HepG2 (cell line): ENCODE measurements at regions not wholly inside any gene's neighbourhood (a gene's known extent, or its start where the extent isn't known, plus 50 kb on each side); places are given as distances from the start of the nearest gene placed in this dataset.

ENCODE experiments used
- ATAC-seq: fragments of 200-7000 bp; cut with Tn5 transposase; 3 replicates; pipeline ENCODE4 v1.9.1; 2020; ENCODE audit warnings: mild to moderate bottlenecking, moderate library complexity
- BruUV-seq: library from RNA; stranded (reverse); fragments of 400-500 nt; replicated peaks from 2 replicates; lab custom pipeline; 2021; lab: Mats Ljungman, UMichigan
- CTCF ChIA-PET: fragments of 300-600 bp; formaldehyde crosslinking; extraction: SDS; loops from one replicate; lab custom pipeline; 2021; ENCODE audit warnings: low total read pairs, inconsistent platforms, low intra/inter-chr PET ratio; lab: Yijun Ruan, JAX
- POLR2A ChIA-PET: fragments of 350-600 bp; sonication (Branson Sonifier 250); formaldehyde crosslinking; loops from one replicate; lab custom pipeline; 2020; ENCODE audit warnings: antibody characterized with exemption, inconsistent platforms; lab: Yijun Ruan, JAX
- DNase-seq: peaks from one replicate; pipeline ENCODE4 v3.0.0-alpha.2; 2015; ENCODE audit warnings: low spot score
- FAIRE-seq: peaks from 3 replicates; lab custom pipeline; 2011; peaks lifted over from hg19 to GRCh38; lab: Jason Lieb, UNC
- H2AFZ ChIP-seq: one replicate; pipeline ENCODE4 v1.6.1; 2011; ENCODE audit warnings: low read length, inconsistent platforms
- H3K27ac ChIP-seq: fragments of 300-600 bp; 3 replicates; pipeline ENCODE4 v1.8.0; 2011; ENCODE audit warnings: mixed run types, mild to moderate bottlenecking, mixed read lengths, low read length, inconsistent platforms; ENCODE audit not compliant: insufficient read depth; ENCODE audit errors: extremely low read length
- H3K27me3 ChIP-seq, 2 experiments: fragments of 200-600 bp in 1 of 2; 2 replicates in 1 of 2; 3 replicates in 1 of 2; pipeline versions ENCODE4 v1.6.0 to v1.8.0; 2011; ENCODE audit warnings: low read length in 2 of 2, mild to moderate bottlenecking in 2 of 2, moderate library complexity in 2 of 2, inconsistent platforms in 1 of 2; ENCODE audit not compliant: insufficient read depth in 2 of 2, control insufficient read depth in 1 of 2
- H3K36me3 ChIP-seq, 2 experiments: fragments of 200-600 bp in 1 of 2; replicated peaks in 1 of 2; 2 replicates in 1 of 2; 3 replicates in 1 of 2; pipeline versions ENCODE4 v1.5.1 to v1.8.0; 2011; ENCODE audit warnings: low read length in 2 of 2, inconsistent platforms in 1 of 2; ENCODE audit not compliant: insufficient read depth in 2 of 2, control insufficient read depth in 1 of 2
- H3K4me1 ChIP-seq: 2 replicates; pipeline ENCODE4 v1.5.1; 2012; ENCODE audit warnings: low read length, inconsistent platforms; ENCODE audit not compliant: insufficient read depth
- H3K4me2 ChIP-seq: 2 replicates; pipeline ENCODE4 v1.6.0; 2011; ENCODE audit warnings: low read depth, low read length, inconsistent platforms
- H3K4me3 ChIP-seq, 3 experiments: fragments of 200-600 bp in 1 of 3; sonication (generic), shearing (Covaris generic) in 1 of 3; replicated peaks in 1 of 3; 2 replicates each; pipeline ENCODE4 v1.5.1; 2011 to 2016; ENCODE audit warnings: low read length in 3 of 3, inconsistent platforms in 2 of 3, low read depth in 2 of 3, mild to moderate bottlenecking in 2 of 3, control low read depth in 1 of 3, mixed read lengths in 1 of 3; ENCODE audit not compliant: insufficient read depth in 1 of 3
- H3K79me2 ChIP-seq: one replicate; pipeline ENCODE4 v1.6.1; 2011; ENCODE audit warnings: low read length, inconsistent platforms; ENCODE audit not compliant: insufficient read depth
- H3K9ac ChIP-seq: 2 replicates; pipeline ENCODE4 v1.6.0; 2011; ENCODE audit warnings: mild to moderate bottlenecking, low read depth, low read length, inconsistent platforms; ENCODE audit not compliant: insufficient read depth
- H3K9me3 ChIP-seq: 2 replicates; pipeline ENCODE4 v1.5.1; 2012; ENCODE audit warnings: mild to moderate bottlenecking, low read length
- H4K20me1 ChIP-seq: 2 replicates; pipeline ENCODE4 v1.6.0; 2011; ENCODE audit warnings: inconsistent platforms, mild to moderate bottlenecking, low read length, moderate library complexity; ENCODE audit not compliant: insufficient read depth
- CEBPB ChIP-seq: IDR thresholded peaks from 2 replicates; pipeline ENCODE4 v1.6.1; 2011; ENCODE audit warnings: low read depth, low read length, improper control_type of control experiment, borderline replicate concordance
- ERF ChIP-seq: IDR thresholded peaks from 2 replicates; pipeline ENCODE4 v1.6.1; 2018; ENCODE audit warnings: missing biosample characterization, missing genetic modification reagents
- HCFC1 ChIP-seq: fragments of 150-350 bp; IDR thresholded peaks from 2 replicates; pipeline ENCODE4 v1.6.1; 2014; ENCODE audit warnings: low read depth, low read length
- NFKB2 ChIP-seq: sonication (generic); formaldehyde crosslinking; IDR thresholded peaks from 2 replicates; pipeline ENCODE4 v1.4.0; 2020; ENCODE audit warnings: missing genetic modification reagents, borderline replicate concordance
- ONECUT2 ChIP-seq: sonication (generic); formaldehyde crosslinking; IDR thresholded peaks from 2 replicates; pipeline ENCODE4 v1.4.0; 2020; ENCODE audit warnings: missing genetic modification reagents
- ZNF629 ChIP-seq: sonication (generic); formaldehyde crosslinking; conservative IDR thresholded peaks from 2 replicates; pipeline ENCODE4 v1.5.0; 2020; ENCODE audit warnings: missing genetic modification reagents
- ZNF747 ChIP-seq: sonication (generic); formaldehyde crosslinking; IDR thresholded peaks from 2 replicates; pipeline ENCODE4 v1.8.1; 2023; ENCODE audit warnings: missing genetic modification reagents, mild to moderate bottlenecking, borderline replicate concordance
- WGBS: methylation state at CpG from one replicate; pipeline ENCODE4 v1.1.6; 2017; ENCODE audit warnings: low lambda C conversion rate; 5-methylcytosine and 5-hydroxymethylcytosine counted together
- in situ Hi-C: cut with HindIII; loops from 2 replicates; pipeline ENCODE4 v1.10.0; 2017; ENCODE audit warnings: low pct_unique_long_range_greater_than_20kb; ENCODE audit not compliant: extremely low pct_ligation_motif_present
- intact Hi-C: fragments of 100-400 bp; cut with micrococcal nuclease; formaldehyde crosslinking; loops from one replicate; pipeline ENCODE4 v1.10.0; 2022; ENCODE audit not compliant: unreplicated experiment
- TF ChIP-seq, protein P1 (sequence below): sonication (generic); formaldehyde crosslinking; IDR thresholded peaks from 2 replicates; pipeline ENCODE4 v1.8.0; 2022; ENCODE audit warnings: mild to moderate bottlenecking, missing genetic modification reagents, borderline replicate concordance

DNA sequence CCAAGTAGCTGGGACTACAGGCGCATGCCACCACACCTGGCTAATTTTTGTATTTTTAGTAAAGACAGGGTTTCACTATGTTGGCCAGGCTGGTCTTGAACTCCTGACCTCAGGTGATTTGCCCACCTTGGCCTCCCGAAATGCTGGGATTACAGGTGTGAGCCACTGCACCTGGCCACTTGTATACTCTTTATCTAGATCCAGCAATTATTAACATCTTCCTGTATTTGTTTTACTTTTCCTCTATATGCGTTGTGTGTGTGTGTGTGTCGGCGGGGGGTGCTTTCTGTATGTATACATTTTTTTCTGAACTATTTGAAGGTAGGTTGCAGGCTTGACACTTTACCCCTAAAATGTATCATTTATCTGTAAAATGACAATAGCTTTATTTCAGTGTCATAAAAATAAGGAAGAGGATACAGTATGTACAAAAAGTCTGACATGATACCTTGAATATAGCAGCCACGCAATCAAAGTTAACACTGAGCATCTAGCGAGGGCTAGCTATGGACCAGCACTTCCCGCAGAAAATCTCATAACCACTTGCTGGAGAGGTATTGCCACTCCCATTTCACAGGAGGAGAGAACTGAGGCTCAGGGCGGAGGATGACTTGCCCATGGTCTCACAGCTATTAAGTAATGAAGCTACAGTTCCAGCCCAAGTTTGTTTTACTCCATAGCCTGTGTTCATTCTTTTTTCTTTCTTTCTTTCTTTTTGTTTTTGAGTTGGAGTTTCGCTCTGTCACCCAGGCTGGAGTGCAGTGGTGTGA is 251.3 kb downstream of the MYCN start:
- Histone ChIP-seq H3K27me3 (no peaks in the 10 kb centered on the region; a peak in 1 of 5 replicates), H3K9me3 (no peaks in the 10 kb centered on the region), H3K9ac (no peak overlapping the region), H3K36me3 (no peaks in the 10 kb centered on the region), H3K4me3 (no peak overlapping the region), H3K79me2 (no peaks in the 10 kb centered on the region), H3K27ac (no peak overlapping the region), H4K20me1 (no peaks in the 10 kb centered on the region), H3K4me1 (peaks cover 21% of the 10 kb centered on the region), H3K4me2 (no peak overlapping the region), H2AFZ (no peak overlapping the region)
- no peak for DNase-seq
- TF ChIP-seq HCFC1 = no peak
- TF ChIP-seq CEBPB = no peak
- TF ChIP-seq ZNF747 = no peak
- TF ChIP-seq, protein P1, sequence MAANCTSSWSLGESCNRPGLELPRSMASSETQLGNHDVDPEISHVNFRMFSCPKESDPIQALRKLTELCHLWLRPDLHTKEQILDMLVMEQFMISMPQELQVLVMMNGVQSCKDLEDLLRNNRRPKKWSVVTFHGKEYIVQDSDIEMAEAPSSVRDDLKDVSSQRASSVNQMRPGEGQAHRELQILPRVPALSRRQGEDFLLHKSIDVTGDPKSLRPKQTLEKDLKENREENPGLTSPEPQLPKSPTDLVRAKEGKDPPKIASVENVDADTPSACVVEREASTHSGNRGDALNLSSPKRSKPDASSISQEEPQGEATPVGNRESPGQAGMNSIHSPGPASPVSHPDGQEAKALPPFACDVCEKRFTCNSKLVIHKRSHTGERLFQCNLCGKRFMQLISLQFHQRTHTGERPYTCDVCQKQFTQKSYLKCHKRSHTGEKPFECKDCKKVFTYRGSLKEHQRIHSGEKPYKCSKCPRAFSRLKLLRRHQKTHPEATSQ (CRISPR knock-in tag) = no peak
- TF ChIP-seq ONECUT2 (CRISPR knock-in tag) = no peak
- TF ChIP-seq ZNF629 (CRISPR knock-in tag) = 0 out of 2 replicates have a peak, but pooled peaks have one; percentile 36
- no peak for TF ChIP-seq NFKB2 (CRISPR knock-in tag)
- no peak for TF ChIP-seq ERF
- CTCF ChIA-PET = no interaction called here
- intact Hi-C loops (no loop called here), in situ Hi-C loops (no loop called here)
- WGBS = 65% methylated on average over 10 of the region's 10 CpGs
- no peak for FAIRE-seq
- BruUV-seq = no TSS peak
- POLR2A ChIA-PET = no interaction called here
- ATAC-seq = no peak
